ENCODE measurements at regions not wholly inside any gene's neighbourhood (a gene's known extent, or its start where the extent isn't known, plus 50 kb on each side); places are given as distances from the start of the nearest gene placed in this dataset.

DNA sequence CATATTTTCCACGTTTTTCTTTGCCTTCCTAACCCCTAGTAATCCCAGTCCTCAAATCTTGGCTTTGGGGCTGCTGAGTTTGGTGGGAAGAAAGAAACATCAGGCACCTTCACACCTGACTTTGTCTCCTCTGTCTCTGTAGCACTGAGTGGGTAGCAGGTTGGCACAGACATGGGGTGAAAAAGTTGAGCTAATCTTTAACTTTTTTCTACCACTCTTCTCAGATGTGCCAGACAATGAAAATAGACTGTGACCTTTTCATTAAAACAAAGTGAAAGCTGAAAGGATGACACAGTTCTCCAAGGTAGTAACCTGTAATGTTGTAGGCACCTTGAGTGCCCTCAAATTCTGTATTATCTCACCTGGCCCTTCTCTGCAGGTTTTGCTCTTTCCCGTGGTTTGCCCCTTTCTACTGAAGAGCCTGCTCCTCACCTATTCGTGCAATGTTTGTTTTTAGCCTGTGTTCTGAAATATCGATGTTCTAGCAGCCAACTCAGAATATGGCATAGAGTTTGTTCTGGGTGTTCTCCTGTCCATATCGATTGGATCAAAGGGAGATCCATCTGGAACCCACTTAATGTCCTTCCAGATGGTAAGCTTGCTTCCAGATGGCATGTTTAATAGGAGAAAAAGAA, 57.8 kb upstream of the ATXN1 start:
- no peak overlapping the region for H3K4me3 ChIP-seq (ENCODE audit: control insufficient read depth, low read depth, low read length)
- no peak for DNase-seq (ENCODE audit: low read depth)
- TF ChIP-seq, protein P1, sequence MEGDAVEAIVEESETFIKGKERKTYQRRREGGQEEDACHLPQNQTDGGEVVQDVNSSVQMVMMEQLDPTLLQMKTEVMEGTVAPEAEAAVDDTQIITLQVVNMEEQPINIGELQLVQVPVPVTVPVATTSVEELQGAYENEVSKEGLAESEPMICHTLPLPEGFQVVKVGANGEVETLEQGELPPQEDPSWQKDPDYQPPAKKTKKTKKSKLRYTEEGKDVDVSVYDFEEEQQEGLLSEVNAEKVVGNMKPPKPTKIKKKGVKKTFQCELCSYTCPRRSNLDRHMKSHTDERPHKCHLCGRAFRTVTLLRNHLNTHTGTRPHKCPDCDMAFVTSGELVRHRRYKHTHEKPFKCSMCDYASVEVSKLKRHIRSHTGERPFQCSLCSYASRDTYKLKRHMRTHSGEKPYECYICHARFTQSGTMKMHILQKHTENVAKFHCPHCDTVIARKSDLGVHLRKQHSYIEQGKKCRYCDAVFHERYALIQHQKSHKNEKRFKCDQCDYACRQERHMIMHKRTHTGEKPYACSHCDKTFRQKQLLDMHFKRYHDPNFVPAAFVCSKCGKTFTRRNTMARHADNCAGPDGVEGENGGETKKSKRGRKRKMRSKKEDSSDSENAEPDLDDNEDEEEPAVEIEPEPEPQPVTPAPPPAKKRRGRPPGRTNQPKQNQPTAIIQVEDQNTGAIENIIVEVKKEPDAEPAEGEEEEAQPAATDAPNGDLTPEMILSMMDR (conservative IDR thresholded peaks at IDR 0.05; ENCODE audit: control insufficient read depth, insufficient read depth, low read depth, low read length) = no peak

DNA sequence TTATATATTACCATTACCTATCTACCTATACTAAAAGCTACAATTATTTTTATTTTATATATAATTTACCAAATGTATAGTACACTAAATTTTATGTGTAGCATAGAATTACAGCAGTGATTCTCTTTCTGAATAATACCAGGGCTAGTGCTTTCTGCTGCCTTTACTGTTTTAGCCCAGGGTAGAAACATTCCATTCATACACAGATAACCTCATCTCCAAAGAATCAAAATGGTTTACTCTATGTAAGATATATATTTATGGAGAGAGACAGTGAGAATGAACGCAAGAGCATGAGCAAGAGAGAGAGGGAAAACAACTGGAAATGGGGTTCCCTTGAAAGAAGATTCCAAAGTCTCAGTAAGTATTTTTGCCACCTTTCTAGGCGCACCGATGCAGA, 56.3 kb upstream of the ATXN1 start:
- no peak for DNase-seq (ENCODE audit: low read depth)
- no peak overlapping the region for H3K4me3 ChIP-seq (ENCODE audit: control insufficient read depth, low read depth, low read length)
- TF ChIP-seq, protein P1 (conservative IDR thresholded peaks at IDR 0.05; ENCODE audit: control insufficient read depth, insufficient read depth, low read depth, low read length) = no peak

DNA sequence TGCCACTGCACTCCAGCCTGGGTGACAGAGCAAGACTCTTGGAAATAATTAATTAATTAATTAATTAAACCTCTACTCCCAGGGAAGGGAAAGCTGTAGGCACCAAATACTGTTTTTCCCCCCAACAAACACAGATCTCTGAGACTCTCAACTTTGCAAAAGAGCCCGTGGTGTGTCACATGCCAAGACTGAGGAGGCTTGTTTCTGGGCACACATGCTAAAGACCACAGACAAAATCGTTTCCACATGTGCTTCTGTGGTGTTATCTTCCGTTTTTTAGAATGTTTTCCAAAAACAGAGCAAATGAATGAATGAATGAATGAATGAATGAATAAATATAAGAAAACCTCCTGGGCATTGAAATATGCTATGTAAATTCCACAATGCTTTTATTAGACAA, 55.6 kb upstream of the ATXN1 start:
- DNase-seq (ENCODE audit: low read depth) = no peak
- H3K4me3 ChIP-seq (ENCODE audit: control insufficient read depth, low read depth, low read length) = no peak overlapping the region
- TF ChIP-seq, protein P1 (conservative IDR thresholded peaks at IDR 0.05; ENCODE audit: control insufficient read depth, insufficient read depth, low read depth, low read length) = no peak

DNA sequence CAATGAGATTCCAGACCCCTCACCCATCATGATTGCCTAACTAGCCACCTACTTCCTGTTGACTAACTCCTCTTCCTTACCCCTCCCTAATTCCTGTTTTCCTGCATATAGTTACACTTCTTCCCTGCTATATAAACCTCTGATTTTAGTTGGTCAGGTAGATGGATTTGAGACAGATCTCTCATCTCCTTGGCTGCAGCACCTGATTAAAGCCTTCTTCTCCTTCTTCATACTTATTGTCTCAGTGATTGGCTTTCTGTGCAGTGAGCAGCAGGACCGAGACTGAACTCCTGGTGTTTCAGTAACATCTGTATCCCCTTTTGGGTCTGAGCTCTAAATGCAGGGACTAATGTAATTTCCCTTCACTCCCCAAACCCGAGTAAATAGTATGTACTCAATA, 51.7 kb upstream of the ATXN1 start:
- no peak for DNase-seq (ENCODE audit: low read depth)
- TF ChIP-seq, protein P1 (conservative IDR thresholded peaks at IDR 0.05; ENCODE audit: control insufficient read depth, insufficient read depth, low read depth, low read length) = no peak
- no peak overlapping the region for H3K4me3 ChIP-seq (ENCODE audit: control insufficient read depth, low read depth, low read length)

DNA sequence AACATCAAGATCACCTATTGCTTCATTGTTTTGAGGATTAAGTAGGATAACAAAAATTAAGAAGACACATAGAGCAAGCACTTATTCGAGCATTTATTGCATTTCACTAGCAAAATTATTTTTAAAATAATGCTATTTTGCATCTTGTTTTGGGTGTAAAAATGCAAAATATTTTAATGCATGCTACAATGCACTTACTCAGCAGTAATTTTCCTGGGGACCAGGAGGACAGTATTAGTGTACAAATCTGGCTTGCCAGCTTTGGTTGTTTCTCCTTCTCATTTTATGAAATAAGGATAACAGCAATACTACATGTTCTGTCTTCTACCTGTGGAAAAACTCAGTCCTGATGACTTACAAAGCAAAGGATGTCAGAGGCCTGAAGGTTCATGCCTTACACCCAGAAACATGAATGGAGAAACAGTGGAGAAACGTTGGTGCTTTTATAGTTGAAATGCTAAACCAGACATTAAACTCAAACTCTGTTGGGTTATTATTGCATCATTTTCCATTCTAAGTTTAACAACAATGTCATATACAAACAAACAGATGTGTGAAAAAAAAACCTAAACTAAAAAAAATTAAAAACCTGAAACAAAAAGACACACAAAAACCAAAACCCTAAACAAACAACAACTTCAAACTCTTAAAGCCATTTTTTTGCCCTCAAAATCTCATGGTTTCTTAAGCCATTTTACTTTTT, 50.2 kb upstream of the ATXN1 start:
- H3K4me3 ChIP-seq (ENCODE audit: control insufficient read depth, low read depth, low read length) = no peak overlapping the region
- TF ChIP-seq, protein P1 (conservative IDR thresholded peaks at IDR 0.05; ENCODE audit: control insufficient read depth, insufficient read depth, low read depth, low read length) = no peak
- DNase-seq (ENCODE audit: low read depth) = no peak

Measured in fibroblast of mammary gland (primary cell).